ENCODE measurements at regions not wholly inside any gene's neighbourhood (a gene's known extent, or its start where the extent isn't known, plus 50 kb on each side); places are given as distances from the start of the nearest gene placed in this dataset.

- H3K27ac ChIP-seq (replicated peaks; ENCODE audit: low read length): no peak overlapping the region
- no CpG with 5 or more reads among the region's 2 CpGs for WGBS, 2 donors (ENCODE audit: extremely low coverage in 2 of 2, insufficient read length in 2 of 2, insufficient replicate concordance in 1 of 2)
These were observed 84.1 kb upstream of the HELT start for GRCh38 chr4:184934184-184934583.

DNA sequence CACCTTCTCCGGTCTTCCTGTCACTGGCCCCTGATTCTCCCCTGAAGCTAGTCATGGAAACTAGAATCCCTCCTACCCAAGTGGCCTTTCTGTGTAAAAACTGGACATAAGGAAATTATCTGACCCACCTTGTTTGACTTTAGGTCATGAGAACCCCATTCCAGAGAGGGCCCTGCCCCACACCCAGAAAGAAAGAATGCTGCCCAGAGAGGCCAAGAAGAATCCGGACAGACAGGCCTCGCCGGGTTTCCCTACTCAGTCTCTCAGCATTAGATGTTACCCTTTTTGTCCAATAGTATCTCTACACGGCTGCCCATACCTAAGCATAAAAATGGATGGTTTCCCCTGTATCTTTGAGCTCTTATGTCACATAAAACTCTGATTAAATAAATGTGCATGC is 83.3 kb upstream of the HELT start:
- Histone ChIP-seq H2AK5ac (ENCODE audit: low read depth, low read length) (no peak overlapping the region), H3K9me3 (replicated peaks in 1 of 2; ENCODE audit: control insufficient read depth in 2 of 2, insufficient read depth in 1 of 2, low read depth in 1 of 2, low read length in 2 of 2) (no peaks in the 10 kb centered on the region), H2BK120ac (ENCODE audit: low read depth, low read length) (no peak overlapping the region), H4K8ac (ENCODE audit: low read depth, low read length) (no peak overlapping the region), H4K91ac (ENCODE audit: low read depth, low read length, poor library complexity) (no peak overlapping the region), H3K4me3 (ENCODE audit: low read length in 2 of 2) (no peak overlapping the region), H3K4ac (ENCODE audit: low read length) (no peak overlapping the region), H3K4me2 (ENCODE audit: insufficient read depth, low read length, poor library complexity, severe bottlenecking) (no peak overlapping the region), H3K4me1 (ENCODE audit: control insufficient read depth in 2 of 2, insufficient read depth in 1 of 2, low read depth in 1 of 2, low read length in 2 of 2) (no peaks in the 10 kb centered on the region), H2BK12ac (ENCODE audit: low read length) (no peak overlapping the region), H3K27me3 (ENCODE audit: control insufficient read depth in 3 of 3, insufficient read depth in 3 of 3, low read depth in 1 of 3, low read length in 3 of 3) (peaks cover 0 to 3% (median 0%) of the 10 kb centered on the region in 3 experiments), H3K18ac (ENCODE audit: low read length) (no peak overlapping the region), H3K14ac (ENCODE audit: low read length) (no peak overlapping the region), H3K9ac (ENCODE audit: low read depth, low read length, poor library complexity) (no peak overlapping the region), H3K36me3 (replicated peaks in 1 of 2; ENCODE audit: control insufficient read depth in 2 of 2, insufficient read depth in 2 of 2, low read length in 2 of 2) (no peaks in the 10 kb centered on the region), H2AFZ (ENCODE audit: low read length) (no peak overlapping the region), H3K27ac (replicated peaks; ENCODE audit: low read length) (no peak overlapping the region), H3K79me1 (ENCODE audit: low read depth, low read length) (no peaks in the 10 kb centered on the region), H2BK5ac (ENCODE audit: low read length) (no peak overlapping the region), H3K23ac (ENCODE audit: low read depth, low read length, poor library complexity) (no peak overlapping the region), H2BK15ac (ENCODE audit: low read length) (no peak overlapping the region)
- WGBS, 2 donors (ENCODE audit: extremely low coverage in 2 of 2, insufficient read length in 2 of 2, insufficient replicate concordance in 1 of 2): no CpG with 5 or more reads among the region's 5 CpGs
- no peak for DNase-seq (ENCODE audit: low spot score)

More at GRCh38 chr4:184934184-184934583, 84.1 kb upstream of the HELT start:
- Histone ChIP-seq H3K4me3 (ENCODE audit: low read length in 2 of 2) (no peak overlapping the region), H3K23ac (ENCODE audit: low read depth, low read length, poor library complexity) (no peak overlapping the region), H3K4me2 (ENCODE audit: insufficient read depth, low read length, poor library complexity, severe bottlenecking) (no peak overlapping the region), H2BK5ac (ENCODE audit: low read length) (no peak overlapping the region), H3K9me3 (replicated peaks in 1 of 2; ENCODE audit: control insufficient read depth in 2 of 2, insufficient read depth in 1 of 2, low read depth in 1 of 2, low read length in 2 of 2) (no peaks in the 10 kb centered on the region), H4K8ac (ENCODE audit: low read depth, low read length) (no peak overlapping the region), H3K18ac (ENCODE audit: low read length) (no peak overlapping the region), H3K14ac (ENCODE audit: low read length) (no peak overlapping the region), H4K91ac (ENCODE audit: low read depth, low read length, poor library complexity) (no peak overlapping the region), H3K36me3 (replicated peaks in 1 of 2; ENCODE audit: control insufficient read depth in 2 of 2, insufficient read depth in 2 of 2, low read length in 2 of 2) (no peaks in the 10 kb centered on the region), H2BK15ac (ENCODE audit: low read length) (no peak overlapping the region), H2BK12ac (ENCODE audit: low read length) (no peak overlapping the region), H2AFZ (ENCODE audit: low read length) (no peak overlapping the region), H3K4ac (ENCODE audit: low read length) (no peak overlapping the region), H2AK5ac (ENCODE audit: low read depth, low read length) (no peak overlapping the region), H2BK120ac (ENCODE audit: low read depth, low read length) (no peak overlapping the region), H3K79me1 (ENCODE audit: low read depth, low read length) (no peaks in the 10 kb centered on the region), H3K27me3 (ENCODE audit: control insufficient read depth in 3 of 3, insufficient read depth in 3 of 3, low read depth in 1 of 3, low read length in 3 of 3) (peaks cover 0 to 3% (median 0%) of the 10 kb centered on the region in 3 experiments), H3K4me1 (ENCODE audit: control insufficient read depth in 2 of 2, insufficient read depth in 1 of 2, low read depth in 1 of 2, low read length in 2 of 2) (no peaks in the 10 kb centered on the region), H3K9ac (ENCODE audit: low read depth, low read length, poor library complexity) (no peak overlapping the region)
- no peak for DNase-seq (ENCODE audit: low spot score)

DNA sequence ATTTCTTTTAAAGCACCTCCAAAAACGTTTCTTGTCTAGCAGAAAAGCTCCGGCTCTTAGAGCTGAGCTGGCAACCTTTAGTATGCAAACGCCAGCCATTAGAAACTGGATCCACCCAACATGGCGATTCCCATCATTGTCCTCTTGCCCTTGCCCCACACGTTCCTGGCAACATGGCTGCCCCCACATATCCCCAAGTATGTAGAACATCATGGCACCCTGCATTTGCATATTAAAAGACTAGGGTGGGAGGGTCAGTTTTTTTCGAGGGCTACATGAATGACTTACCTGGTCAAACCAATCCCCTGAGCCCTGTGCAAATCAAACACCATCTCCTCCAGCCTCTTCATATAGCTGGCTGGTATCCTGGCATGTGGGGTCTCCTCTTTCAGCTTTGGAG is 82.2 kb upstream of the HELT start:
- H2BK120ac ChIP-seq (ENCODE audit: low read depth, low read length): no peak overlapping the region
- no peak overlapping the region for H3K14ac ChIP-seq (ENCODE audit: low read length)
- no peak overlapping the region for H3K4me2 ChIP-seq (ENCODE audit: insufficient read depth, low read length, poor library complexity, severe bottlenecking)
- no peak overlapping the region for H2AFZ ChIP-seq (ENCODE audit: low read length)
- no peak overlapping the region for H4K91ac ChIP-seq (ENCODE audit: low read depth, low read length, poor library complexity)
- H3K9me3 ChIP-seq (replicated peaks in 1 of 2; ENCODE audit: control insufficient read depth in 2 of 2, insufficient read depth in 1 of 2, low read depth in 1 of 2, low read length in 2 of 2): no peaks in the 10 kb centered on the region
- H3K36me3 ChIP-seq (replicated peaks in 1 of 2; ENCODE audit: control insufficient read depth in 2 of 2, insufficient read depth in 2 of 2, low read length in 2 of 2): no peaks in the 10 kb centered on the region
- H3K27ac ChIP-seq (replicated peaks; ENCODE audit: low read length): no peak overlapping the region
- H2AK5ac ChIP-seq (ENCODE audit: low read depth, low read length): no peak overlapping the region
- H3K18ac ChIP-seq (ENCODE audit: low read length): no peak overlapping the region
- H2BK15ac ChIP-seq (ENCODE audit: low read length): no peak overlapping the region
- no peaks in the 10 kb centered on the region for H3K4me1 ChIP-seq (ENCODE audit: control insufficient read depth in 2 of 2, insufficient read depth in 1 of 2, low read depth in 1 of 2, low read length in 2 of 2)
- no peak overlapping the region for H2BK12ac ChIP-seq (ENCODE audit: low read length)
- no CpG with 5 or more reads among the region's 6 CpGs for WGBS, 2 donors (ENCODE audit: extremely low coverage in 2 of 2, insufficient read length in 2 of 2, insufficient replicate concordance in 1 of 2)
- no peak overlapping the region for H3K9ac ChIP-seq (ENCODE audit: low read depth, low read length, poor library complexity)
- no peaks in the 10 kb centered on the region for H3K79me1 ChIP-seq (ENCODE audit: low read depth, low read length)
- H4K8ac ChIP-seq (ENCODE audit: low read depth, low read length): no peak overlapping the region
- H3K23ac ChIP-seq (ENCODE audit: low read depth, low read length, poor library complexity): no peak overlapping the region
- H3K27me3 ChIP-seq (ENCODE audit: control insufficient read depth in 3 of 3, insufficient read depth in 3 of 3, low read depth in 1 of 3, low read length in 3 of 3): peaks cover 0 to 3% (median 0%) of the 10 kb centered on the region in 3 experiments
- H3K4me3 ChIP-seq (ENCODE audit: low read length in 2 of 2): no peak overlapping the region
- H2BK5ac ChIP-seq (ENCODE audit: low read length): no peak overlapping the region
- no peak for DNase-seq (ENCODE audit: low spot score)
- H3K4ac ChIP-seq (ENCODE audit: low read length): no peak overlapping the region

GRCh38 chr4:184937030-184937710 is 81.1 kb upstream of the HELT start:
- Histone ChIP-seq H3K79me1 (ENCODE audit: low read depth, low read length) (no peaks in the 10 kb centered on the region), H2AFZ (ENCODE audit: low read length) (no peak overlapping the region), H3K4me2 (ENCODE audit: insufficient read depth, low read length, poor library complexity, severe bottlenecking) (no peak overlapping the region), H2BK120ac (ENCODE audit: low read depth, low read length) (no peak overlapping the region), H4K91ac (ENCODE audit: low read depth, low read length, poor library complexity) (no peak overlapping the region), H3K27me3 (ENCODE audit: control insufficient read depth in 3 of 3, insufficient read depth in 3 of 3, low read depth in 1 of 3, low read length in 3 of 3) (peaks cover 0 to 3% (median 0%) of the 10 kb centered on the region in 3 experiments), H3K14ac (ENCODE audit: low read length) (no peak overlapping the region), H2AK5ac (ENCODE audit: low read depth, low read length) (no peak overlapping the region), H2BK5ac (ENCODE audit: low read length) (no peak overlapping the region), H3K4ac (ENCODE audit: low read length) (no peak overlapping the region), H3K27ac (replicated peaks; ENCODE audit: low read length) (no peak overlapping the region), H3K9me3 (replicated peaks in 1 of 2; ENCODE audit: control insufficient read depth in 2 of 2, insufficient read depth in 1 of 2, low read depth in 1 of 2, low read length in 2 of 2) (no peaks in the 10 kb centered on the region), H2BK12ac (ENCODE audit: low read length) (no peak overlapping the region), H3K9ac (ENCODE audit: low read depth, low read length, poor library complexity) (no peak overlapping the region), H3K4me3 (ENCODE audit: low read length in 2 of 2) (no peak overlapping the region), H3K36me3 (replicated peaks in 1 of 2; ENCODE audit: control insufficient read depth in 2 of 2, insufficient read depth in 2 of 2, low read length in 2 of 2) (no peaks in the 10 kb centered on the region), H4K8ac (ENCODE audit: low read depth, low read length) (no peak overlapping the region), H2BK15ac (ENCODE audit: low read length) (no peak overlapping the region), H3K18ac (ENCODE audit: low read length) (no peak overlapping the region), H3K4me1 (ENCODE audit: control insufficient read depth in 2 of 2, insufficient read depth in 1 of 2, low read depth in 1 of 2, low read length in 2 of 2) (no peaks in the 10 kb centered on the region), H3K23ac (ENCODE audit: low read depth, low read length, poor library complexity) (no peak overlapping the region)
- WGBS, 2 donors (ENCODE audit: extremely low coverage in 2 of 2, insufficient read length in 2 of 2, insufficient replicate concordance in 1 of 2): no CpG with 5 or more reads among the region's 1 CpG
- DNase-seq (ENCODE audit: low spot score): no peak

Measured in neuronal stem cell (in vitro differentiated cells).